Stimulated activated naive CD8-positive, alpha-beta T cell treated with anti-CD3 and anti-CD28 coated beads, Interleukin-15, Interleukin-2, amounts not matched to agents 100 U/mL and 50 U/mL, for 24 hours (primary cell): ENCODE measurements at regions not wholly inside any gene's neighbourhood (a gene's known extent, or its start where the extent isn't known, plus 50 kb on each side); places are given as distances from the start of the nearest gene placed in this dataset.
"Not testable (repeated sequence)": the region's sequence is repeated elsewhere in the genome, so short reads cannot be mapped to it uniquely, and the experiment has no call there.

Experiments
- ATAC-seq: fragments of 150-1000 bp; cut with Tn5 transposase; one replicate; pipeline ENCODE4 v1.10.0; 2021
- DNase-seq: peaks from one replicate; pipeline ENCODE4 v3.0.0; 2021

GRCh38 chr13:26895808-26896466, 135.4 kb upstream of the GPR12 start:
- ATAC-seq (no peak), DNase-seq (no peak)

- no peak for DNase-seq
Observed at GRCh38 chr13:26895081-26895807, 134.7 kb upstream of the GPR12 start.

GRCh38 chr13:26888632-26889031, 128.0 kb upstream of the GPR12 start:
- no peak for ATAC-seq

More at GRCh38 chr13:26895081-26895807, 134.7 kb upstream of the GPR12 start:
- no peak for ATAC-seq

GRCh38 chr13:26887594-26887993, 127.0 kb upstream of the GPR12 start:
- ATAC-seq (no peak), DNase-seq (no peak)

More at GRCh38 chr13:26888632-26889031, 128.0 kb upstream of the GPR12 start:
- no peak for DNase-seq

GRCh38 chr13:26883613-26884257, 123.1 kb upstream of the GPR12 start:
- no peak for ATAC-seq

GRCh38 chr13:26882731-26883130, 122.1 kb upstream of the GPR12 start:
- ATAC-seq (no peak), DNase-seq (no peak)

More at GRCh38 chr13:26883613-26884257, 123.1 kb upstream of the GPR12 start:
- DNase-seq: no peak

GRCh38 chr13:26881154-26881553, 120.6 kb upstream of the GPR12 start:
- no peak for DNase-seq
- no peak for ATAC-seq

GRCh38 chr13:26880735-26881134, 120.1 kb upstream of the GPR12 start:
- DNase-seq: no peak
- ATAC-seq: no peak

GRCh38 chr13:26878438-26878837, 117.9 kb upstream of the GPR12 start:
- ATAC-seq (no peak), DNase-seq (no peak)

GRCh38 chr13:26873386-26873698, 112.8 kb upstream of the GPR12 start:
- DNase-seq (no peak), ATAC-seq (no peak)

- ATAC-seq (no peak), DNase-seq (peak; percentile 69)
Observed at GRCh38 chr13:26872525-26873385, 112.2 kb upstream of the GPR12 start.

- DNase-seq: peak; percentile 10
- ATAC-seq: no peak
Observed at GRCh38 chr13:26867451-26868091, 107.0 kb upstream of the GPR12 start.

GRCh38 chr13:26864576-26864975, 104.0 kb upstream of the GPR12 start:
- no peak for DNase-seq
- no peak for ATAC-seq

- no peak for DNase-seq
- no peak for ATAC-seq
Observed at GRCh38 chr13:26861941-26862340, 101.4 kb upstream of the GPR12 start.

GRCh38 chr13:26855921-26856320, 95.3 kb upstream of the GPR12 start:
- no peak for ATAC-seq

GRCh38 chr13:26855071-26855470, 94.5 kb upstream of the GPR12 start:
- ATAC-seq (no peak), DNase-seq (no peak)

More at GRCh38 chr13:26855921-26856320, 95.3 kb upstream of the GPR12 start:
- DNase-seq: no peak

- ATAC-seq (no peak), DNase-seq (no peak)
Observed at GRCh38 chr13:26853323-26853722, 92.7 kb upstream of the GPR12 start.

- DNase-seq (no peak), ATAC-seq (no peak)
Observed at GRCh38 chr13:26847281-26847680, 86.7 kb upstream of the GPR12 start.

- not testable (repeated sequence) for DNase-seq, ATAC-seq
Observed at GRCh38 chr13:26845063-26845462, 84.5 kb upstream of the GPR12 start.

GRCh38 chr13:26839682-26840081, 79.1 kb upstream of the GPR12 start:
- no peak for DNase-seq
- ATAC-seq: no peak

- ATAC-seq (no peak), DNase-seq (no peak)
Observed at GRCh38 chr13:26838821-26839220, 78.2 kb upstream of the GPR12 start.

- ATAC-seq: no peak
- DNase-seq: no peak
Observed at GRCh38 chr13:26837997-26838396, 77.4 kb upstream of the GPR12 start.
